ENCODE measurements at regions not wholly inside any gene's neighbourhood (a gene's known extent, or its start where the extent isn't known, plus 50 kb on each side); places are given as distances from the start of the nearest gene placed in this dataset.

DNA sequence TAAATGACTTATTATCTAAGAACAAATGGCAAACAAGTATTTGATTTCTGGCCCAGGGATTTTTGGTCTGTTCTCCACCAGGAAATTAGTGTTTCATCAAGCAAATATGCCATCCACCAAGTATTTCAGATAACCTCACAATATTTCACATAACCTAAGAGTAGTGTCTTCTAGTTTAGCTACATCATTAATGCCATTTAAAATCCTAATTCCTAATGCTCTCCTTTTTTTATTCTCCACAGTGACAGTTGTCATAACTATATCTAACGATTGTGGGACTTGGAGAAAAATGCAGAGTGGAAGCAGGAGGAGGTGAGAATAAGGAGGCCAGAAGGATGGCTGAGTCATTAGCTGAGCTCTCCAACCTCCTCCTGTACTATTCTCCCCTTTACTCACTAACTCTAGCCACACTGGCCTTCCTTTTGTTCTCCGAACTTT lies 58.5 kb upstream of the CTLA4 start:
- ChIA-PET POLR2A (interaction anchor here (0.5 to 0.7 kb wide), 2 partner anchors 150 to 279 kb away, joined by 3 to 5 read pairs; no protein-coding TSS in a partner anchor), CTCF (interaction anchor here (1.5 to 2.5 kb wide), 3 partner anchors 27 to 570 kb away, joined by 4 to 11 read pairs (median 4); partner anchors contain the start of gene CYP20A1)
- no peak for DNase-seq (ENCODE audit: low read depth)
- no peaks in the 10 kb centered on the region for H3K27me3 ChIP-seq (ENCODE audit: control insufficient read depth, insufficient read depth, low read length)
- H3K36me3 ChIP-seq (ENCODE audit: control insufficient read depth, insufficient read depth, low read length) = no peaks in the 10 kb centered on the region
- TF ChIP-seq, protein P1, sequence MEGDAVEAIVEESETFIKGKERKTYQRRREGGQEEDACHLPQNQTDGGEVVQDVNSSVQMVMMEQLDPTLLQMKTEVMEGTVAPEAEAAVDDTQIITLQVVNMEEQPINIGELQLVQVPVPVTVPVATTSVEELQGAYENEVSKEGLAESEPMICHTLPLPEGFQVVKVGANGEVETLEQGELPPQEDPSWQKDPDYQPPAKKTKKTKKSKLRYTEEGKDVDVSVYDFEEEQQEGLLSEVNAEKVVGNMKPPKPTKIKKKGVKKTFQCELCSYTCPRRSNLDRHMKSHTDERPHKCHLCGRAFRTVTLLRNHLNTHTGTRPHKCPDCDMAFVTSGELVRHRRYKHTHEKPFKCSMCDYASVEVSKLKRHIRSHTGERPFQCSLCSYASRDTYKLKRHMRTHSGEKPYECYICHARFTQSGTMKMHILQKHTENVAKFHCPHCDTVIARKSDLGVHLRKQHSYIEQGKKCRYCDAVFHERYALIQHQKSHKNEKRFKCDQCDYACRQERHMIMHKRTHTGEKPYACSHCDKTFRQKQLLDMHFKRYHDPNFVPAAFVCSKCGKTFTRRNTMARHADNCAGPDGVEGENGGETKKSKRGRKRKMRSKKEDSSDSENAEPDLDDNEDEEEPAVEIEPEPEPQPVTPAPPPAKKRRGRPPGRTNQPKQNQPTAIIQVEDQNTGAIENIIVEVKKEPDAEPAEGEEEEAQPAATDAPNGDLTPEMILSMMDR (IDR thresholded peaks at IDR 0.05; ENCODE audit: insufficient read depth, low read depth, low read length) = no peak
- H3K4me3 ChIP-seq (ENCODE audit: low read depth, low read length) = no peak overlapping the region

DNA sequence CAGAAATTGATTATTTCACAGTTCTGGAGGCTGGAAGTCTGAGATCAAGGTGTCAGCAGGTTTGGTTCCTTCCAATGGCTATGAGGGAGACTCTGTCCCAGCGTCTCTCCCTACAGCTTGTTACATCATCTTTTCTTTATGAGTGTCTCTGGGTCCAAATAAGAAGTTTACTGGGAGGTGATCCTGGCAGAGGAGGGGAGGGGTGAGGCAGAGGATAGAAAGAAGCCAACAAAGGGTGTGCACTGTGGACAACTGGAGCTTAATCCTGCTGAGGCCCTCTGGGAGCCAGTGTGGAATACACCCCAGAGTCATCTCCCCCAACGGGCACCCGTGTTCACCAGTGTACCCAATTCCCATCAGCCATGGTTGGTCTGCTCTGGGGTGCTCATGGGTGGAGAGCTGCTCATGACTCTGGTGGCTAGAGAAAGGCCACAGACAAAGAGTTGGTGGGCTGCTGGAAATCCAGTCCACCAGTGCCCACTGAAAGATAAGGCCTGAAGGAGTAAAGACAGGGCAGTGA lies 57.5 kb upstream of the CTLA4 start:
- TF ChIP-seq, protein P1 (IDR thresholded peaks at IDR 0.05; ENCODE audit: insufficient read depth, low read depth, low read length) = no peak
- ChIA-PET POLR2A (no interaction called here), CTCF (interaction anchor here (0.6 to 1.9 kb wide), 3 partner anchors 138 to 571 kb away, joined by 4 to 5 read pairs (median 4); partner anchors contain the start of gene CYP20A1)
- Histone ChIP-seq H3K36me3 (ENCODE audit: control insufficient read depth, insufficient read depth, low read length) (no peaks in the 10 kb centered on the region), H3K27me3 (ENCODE audit: control insufficient read depth, insufficient read depth, low read length) (no peaks in the 10 kb centered on the region), H3K4me3 (ENCODE audit: low read depth, low read length) (no peak overlapping the region)
- DNase-seq (ENCODE audit: low read depth) = no peak

GRCh38 chr2:203811491-203812221 lies 55.9 kb upstream of the CTLA4 start:
- ChIA-PET CTCF (interaction anchor here (0.7 to 2.9 kb wide), 3 partner anchors 28 to 98 kb away, joined by 3 to 11 read pairs (median 3); no protein-coding TSS in a partner anchor), POLR2A (interaction anchor here (0.6 kb wide), 2 partner anchors 484 to 719 kb away, joined by 4 to 29 read pairs; no protein-coding TSS in a partner anchor)
- Histone ChIP-seq H3K4me3 (ENCODE audit: low read depth, low read length) (no peak overlapping the region), H3K27me3 (ENCODE audit: control insufficient read depth, insufficient read depth, low read length) (no peaks in the 10 kb centered on the region), H3K36me3 (ENCODE audit: control insufficient read depth, insufficient read depth, low read length) (no peaks in the 10 kb centered on the region)
- DNase-seq (ENCODE audit: low read depth) = peak; percentile 59
- TF ChIP-seq, protein P1 (IDR thresholded peaks at IDR 0.05; ENCODE audit: insufficient read depth, low read depth, low read length) = no peak

DNA sequence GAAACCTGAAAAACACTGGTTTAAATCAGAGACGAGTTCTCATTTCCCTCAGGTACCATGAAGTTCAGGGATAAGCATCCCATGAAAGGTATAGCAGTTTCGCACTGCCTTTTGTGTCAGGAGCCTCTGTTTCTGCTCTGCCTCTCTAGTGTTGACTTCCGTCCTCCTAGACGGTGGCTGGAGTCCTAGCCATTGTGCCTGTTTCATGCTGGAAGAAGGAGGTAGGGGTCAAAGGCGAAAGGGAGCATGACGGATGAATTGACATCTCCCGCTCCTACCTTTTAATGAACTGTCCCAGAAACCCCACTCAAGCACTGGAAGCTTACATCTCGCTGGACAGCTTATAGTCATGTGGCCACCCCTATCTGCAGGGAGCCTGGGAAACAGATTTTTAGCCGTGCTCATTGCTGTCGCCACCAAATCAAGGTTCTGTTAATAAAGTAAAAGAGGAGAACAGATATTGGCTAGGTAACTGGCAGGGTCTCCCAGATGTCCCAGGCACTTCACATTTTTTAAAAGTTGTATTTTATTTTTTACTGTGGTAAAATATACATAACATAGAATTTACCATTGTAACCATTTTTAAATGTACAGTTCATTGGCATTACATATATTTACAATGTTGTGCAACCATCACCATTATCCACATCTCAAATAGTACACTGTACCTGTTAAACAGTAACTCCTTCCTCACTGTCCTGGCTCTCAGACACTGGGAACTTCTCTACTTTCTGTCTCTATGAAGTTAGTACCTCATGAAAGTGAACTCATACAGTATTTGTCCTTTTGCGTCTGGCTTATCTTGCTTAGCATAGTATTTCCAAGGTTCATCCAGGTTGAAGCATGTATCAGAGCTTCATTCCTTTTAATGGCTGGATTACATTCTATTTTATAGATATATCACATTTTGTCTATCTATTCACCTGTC lies 55.0 kb upstream of the CTLA4 start:
- DNase-seq (ENCODE audit: low read depth) = no peak
- ChIA-PET CTCF (interaction anchor here (0.6 to 2.9 kb wide), 7 partner anchors 29 to 894 kb away, joined by 3 to 11 read pairs (median 3); no protein-coding TSS in a partner anchor), POLR2A (no interaction called here)
- Histone ChIP-seq H3K4me3 (ENCODE audit: low read depth, low read length) (no peak overlapping the region), H3K36me3 (ENCODE audit: control insufficient read depth, insufficient read depth, low read length) (no peaks in the 10 kb centered on the region), H3K27me3 (ENCODE audit: control insufficient read depth, insufficient read depth, low read length) (no peaks in the 10 kb centered on the region)
- TF ChIP-seq, protein P1 (IDR thresholded peaks at IDR 0.05; ENCODE audit: insufficient read depth, low read depth, low read length) = no peak
